GDM1 (cell line): ENCODE measurements at regions not wholly inside any gene's neighbourhood (a gene's known extent, or its start where the extent isn't known, plus 50 kb on each side); places are given as distances from the start of the nearest gene placed in this dataset.

ENCODE experiments used
- DNase-seq: peaks from one replicate; lab custom pipeline; 2025; lab: John Stamatoyannopoulos, UW

DNA sequence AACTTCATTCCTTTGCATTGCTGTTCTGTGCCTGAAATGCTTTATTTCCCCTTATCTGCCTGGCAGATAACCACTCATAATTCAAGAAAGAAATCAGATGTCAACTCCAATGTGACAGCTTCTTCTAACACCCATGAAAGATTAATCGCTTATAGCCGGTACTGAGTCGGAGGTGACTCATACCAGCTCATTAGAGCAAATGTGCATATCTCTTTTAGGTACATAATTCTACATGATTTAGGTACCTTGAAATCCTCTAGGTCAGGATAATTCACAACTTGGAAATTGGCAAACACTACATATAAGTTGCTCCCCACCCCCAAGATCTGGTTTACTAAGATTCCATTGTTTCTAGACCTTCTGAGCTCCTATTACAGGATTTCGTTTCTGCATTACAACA, 554.4 kb upstream of the SORCS1 start:
- DNase-seq: no peak

DNA sequence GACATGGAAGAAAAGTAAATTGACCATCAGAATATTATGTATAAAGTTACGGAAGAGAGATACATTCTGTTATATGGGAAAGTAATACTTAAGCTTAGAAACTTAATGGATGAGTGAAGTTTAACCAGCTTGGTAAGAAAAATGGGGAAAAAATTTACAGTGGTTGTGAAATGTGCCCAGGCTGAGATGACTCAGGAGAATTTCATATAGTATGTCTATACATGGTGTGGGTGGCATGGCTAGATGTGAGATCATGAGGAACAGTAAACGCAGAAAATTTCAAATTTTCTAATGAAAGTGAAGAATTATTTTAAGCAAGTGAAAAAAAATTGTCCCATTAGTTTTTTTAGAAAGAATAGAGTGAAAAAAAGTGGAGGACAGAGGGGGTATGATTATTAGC, 552.5 kb upstream of the SORCS1 start:
- no peak for DNase-seq

DNA sequence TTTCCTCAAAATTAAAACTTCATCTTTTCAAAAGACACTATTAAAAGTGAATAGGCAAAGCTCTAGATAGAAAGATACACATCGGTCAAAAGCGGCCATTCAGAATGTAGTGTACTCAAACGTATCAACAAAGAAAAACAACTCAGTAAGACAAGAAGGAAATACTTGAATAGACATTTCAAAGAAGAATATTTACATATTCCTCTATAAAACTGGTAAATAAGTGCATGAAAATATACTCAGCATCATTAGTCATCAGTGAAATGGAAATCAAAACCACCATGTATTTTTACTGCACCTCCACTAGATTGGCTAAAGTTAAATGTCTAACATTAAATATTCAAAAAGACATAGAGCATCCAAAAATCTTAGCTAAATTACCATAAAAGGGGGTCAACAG, 551.1 kb upstream of the SORCS1 start:
- no peak for DNase-seq

DNA sequence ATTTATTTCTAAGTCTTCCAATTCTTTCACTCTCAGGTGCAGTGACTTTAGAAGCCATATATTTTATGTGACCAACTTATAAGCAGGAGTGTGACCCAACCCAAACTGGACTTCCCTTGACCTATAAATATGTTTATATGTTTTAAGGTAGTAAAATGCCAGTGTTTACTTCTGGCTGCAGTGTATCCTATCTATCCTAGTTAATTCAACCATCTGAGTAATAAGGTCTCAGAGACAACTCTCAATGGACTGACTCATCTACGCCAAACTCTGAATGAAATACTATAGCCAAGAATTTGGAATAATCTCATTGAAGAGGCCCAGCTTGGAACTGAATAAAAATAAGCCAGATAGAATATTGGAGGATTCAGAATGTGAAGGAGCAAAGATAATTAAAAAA, 544.5 kb upstream of the SORCS1 start:
- no peak for DNase-seq

DNA sequence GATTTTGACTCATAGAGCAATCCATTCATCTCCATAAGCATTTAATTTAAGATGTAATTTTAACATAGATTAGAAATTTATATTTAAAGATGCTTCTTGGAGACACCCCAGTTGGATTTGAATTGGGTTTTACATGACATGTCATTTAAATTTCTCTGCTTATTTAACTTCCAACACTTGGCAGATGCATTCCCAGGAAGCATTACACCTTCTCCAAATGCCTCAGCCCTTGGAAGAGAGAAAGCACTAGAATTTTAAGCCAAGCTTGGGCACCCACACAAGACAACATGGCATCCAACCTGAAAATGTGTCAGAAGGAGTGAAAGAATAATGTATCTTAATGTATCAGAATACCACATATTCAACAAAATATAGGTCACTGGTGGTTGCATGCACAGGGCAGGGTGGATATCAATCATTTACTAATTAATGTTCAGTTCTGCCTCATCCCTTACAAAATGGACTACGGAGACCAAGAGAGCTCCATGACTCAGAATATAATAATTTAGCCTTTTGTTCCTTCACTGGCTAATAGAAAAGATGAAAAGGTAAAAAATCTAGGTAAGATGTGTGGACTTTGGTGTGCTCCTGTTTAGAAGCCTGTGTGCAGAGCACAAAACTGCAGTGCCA, 541.7 kb upstream of the SORCS1 start:
- no peak for DNase-seq

DNA sequence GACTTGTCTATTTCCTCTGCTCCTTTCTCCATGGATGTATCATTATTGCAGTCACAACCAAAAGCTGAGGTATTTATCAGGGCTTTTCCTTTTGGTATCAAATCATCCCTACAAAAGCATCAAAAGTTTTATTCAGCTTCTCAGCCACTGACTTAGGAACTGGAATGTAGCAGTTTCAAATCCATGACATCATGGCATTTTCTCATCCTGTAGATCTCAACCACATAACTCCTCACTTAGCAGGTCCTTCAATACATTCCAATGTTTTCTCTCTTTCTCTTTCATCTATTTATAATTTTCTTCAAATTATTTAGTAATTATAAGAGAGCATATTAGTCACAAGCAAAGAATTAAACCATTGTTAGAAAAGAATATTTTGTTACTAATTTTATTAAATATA, 537.4 kb upstream of the SORCS1 start:
- no peak for DNase-seq

DNA sequence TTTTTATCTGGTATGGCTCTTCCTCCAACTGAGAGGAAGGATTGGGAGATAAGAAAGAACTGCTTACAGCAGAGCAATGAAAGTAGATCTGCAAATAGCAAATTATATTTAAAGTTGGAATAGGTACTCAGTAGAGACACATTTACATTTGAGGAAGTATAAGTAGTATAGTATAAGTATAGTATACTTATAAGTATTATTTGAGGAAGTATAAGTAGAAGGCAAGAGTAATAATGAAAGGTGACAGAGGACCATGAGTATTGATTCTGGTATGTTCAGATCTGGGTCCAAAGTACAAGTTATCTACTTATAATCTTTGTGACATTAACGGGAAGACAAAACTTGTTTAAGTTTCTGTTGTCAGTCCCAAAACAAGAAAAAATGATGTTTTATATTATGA, 527.6 kb upstream of the SORCS1 start:
- DNase-seq: no peak

DNA sequence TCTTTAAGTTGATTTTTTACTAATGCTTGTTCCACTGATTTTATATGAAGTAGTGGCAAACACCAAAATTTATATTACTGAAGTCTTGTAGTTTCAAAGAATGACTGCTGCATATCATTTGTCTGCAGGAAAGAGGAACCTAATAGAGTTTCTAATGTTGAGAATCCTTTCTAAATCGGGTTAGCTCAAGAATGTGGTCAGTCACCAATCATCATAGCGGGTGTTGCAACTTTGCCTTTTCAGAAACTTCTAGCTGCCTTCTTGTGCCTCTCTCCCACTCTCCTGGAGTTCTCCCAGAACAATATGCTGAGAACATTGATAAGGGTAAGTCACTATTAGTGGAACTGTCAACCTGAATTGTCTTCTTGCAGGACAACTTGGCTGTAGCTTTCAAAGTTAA, 524.8 kb upstream of the SORCS1 start:
- no peak for DNase-seq

DNA sequence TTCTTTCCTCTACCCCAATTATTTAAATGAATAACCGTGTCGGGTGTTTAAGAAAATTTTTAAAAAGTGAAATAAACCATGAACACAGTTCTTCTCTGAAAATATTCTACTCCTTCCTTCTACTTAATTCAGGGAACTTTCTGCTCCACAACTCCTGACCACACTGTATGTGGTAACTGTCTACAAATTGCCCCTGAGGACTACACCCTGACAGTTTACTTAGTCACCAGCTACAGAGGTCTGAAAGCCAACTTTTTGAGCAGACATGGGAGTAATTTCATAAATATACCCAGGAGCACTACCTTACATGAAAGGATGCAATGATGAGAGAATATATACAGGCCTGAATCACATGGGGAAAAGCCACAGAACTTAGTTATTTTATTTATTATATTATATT, 523.2 kb upstream of the SORCS1 start:
- DNase-seq: no peak

DNA sequence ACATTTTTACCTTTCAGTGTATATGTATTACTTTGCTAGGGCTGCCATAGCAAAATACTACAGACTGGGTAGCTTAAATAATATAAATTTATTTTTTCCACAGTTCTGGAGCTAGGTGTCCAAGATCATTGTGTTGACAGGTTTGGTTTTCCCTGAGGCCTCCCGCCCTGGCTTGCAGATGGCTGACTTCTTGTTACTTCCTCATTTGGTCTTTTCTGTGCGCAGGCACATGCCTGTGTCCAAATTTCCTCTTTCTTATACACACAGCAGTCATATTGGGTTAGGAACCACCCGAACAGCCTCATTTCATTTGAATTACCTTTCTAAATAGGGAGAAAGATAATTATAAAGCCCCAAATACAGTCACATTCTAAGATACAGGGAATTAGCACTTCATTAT, 521.6 kb upstream of the SORCS1 start:
- peak; percentile 35 for DNase-seq

DNA sequence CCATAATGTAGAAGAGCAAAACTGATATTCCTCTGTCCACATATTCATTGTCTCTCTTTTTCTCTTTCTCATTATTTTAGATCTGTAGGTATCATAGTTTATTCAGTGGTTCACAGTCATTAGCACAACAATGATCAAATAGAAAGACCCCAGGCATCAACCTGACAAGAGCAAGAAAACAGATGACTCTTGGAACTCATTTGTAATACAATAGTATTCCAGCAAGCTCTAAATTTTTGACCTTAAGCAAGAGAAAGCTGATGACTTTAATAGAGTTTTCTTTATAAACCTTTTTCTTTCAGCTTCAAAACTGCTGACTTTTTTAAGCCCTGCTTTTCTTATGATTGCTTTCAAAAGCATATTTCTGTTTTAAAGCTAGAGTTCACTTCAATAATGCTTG, 507.5 kb upstream of the SORCS1 start:
- DNase-seq: no peak

DNA sequence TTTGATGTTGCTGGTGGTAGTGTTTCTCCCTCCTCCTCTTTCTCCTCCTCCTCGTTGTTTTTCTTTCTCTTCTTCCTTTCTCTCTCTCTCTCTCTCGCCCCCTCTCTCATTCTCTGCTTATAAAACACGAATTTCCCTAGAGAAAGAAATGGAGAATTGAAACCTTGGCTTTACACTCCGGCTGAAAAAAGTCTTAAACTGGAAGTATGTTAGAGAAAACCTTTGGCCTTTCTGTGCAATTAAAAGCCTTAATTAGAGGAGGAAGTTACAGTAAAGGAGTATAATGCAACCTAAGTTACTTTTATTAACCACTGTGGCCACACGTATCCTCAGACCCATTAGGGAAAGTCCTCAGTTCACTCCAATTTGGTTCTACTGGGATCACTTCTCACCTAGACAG, 501.7 kb upstream of the SORCS1 start:
- no peak for DNase-seq

DNA sequence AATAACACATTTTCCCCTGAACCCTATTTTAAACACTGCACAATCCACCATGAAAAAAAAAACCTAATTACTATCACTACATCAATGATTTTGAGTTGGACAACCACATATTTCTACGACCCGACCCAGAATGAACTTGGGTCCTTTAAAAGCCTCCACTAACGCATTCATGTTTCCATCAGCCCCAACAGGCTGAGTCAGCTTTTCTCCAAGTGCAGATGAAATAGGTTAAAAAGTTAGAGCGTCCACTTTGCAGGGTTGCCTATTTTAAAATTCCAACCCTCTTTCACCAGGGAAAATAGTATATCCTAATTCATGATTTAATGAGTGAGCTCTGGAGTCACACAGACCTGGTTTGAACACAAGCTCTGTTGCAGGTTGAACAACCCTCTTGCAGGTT, 501.0 kb upstream of the SORCS1 start:
- DNase-seq: no peak

DNA sequence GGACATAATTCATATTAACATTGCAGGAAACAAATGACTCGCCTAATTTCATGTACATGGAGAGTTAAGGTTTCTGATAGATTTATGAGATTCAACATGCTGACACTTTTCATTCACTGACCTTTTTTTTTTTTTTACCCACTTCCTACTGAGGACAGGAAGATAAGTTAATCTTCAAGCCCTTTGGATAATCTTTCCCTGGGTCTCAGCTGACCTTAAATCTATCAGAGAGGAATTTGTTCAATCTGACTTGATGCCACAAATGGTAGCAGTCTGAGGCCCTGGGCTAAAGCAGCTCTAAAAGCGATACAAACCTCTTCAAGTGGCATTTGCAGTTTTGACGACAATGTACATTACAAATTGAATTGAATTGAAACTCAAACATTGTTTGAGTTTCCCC, 493.3 kb upstream of the SORCS1 start:
- DNase-seq: no peak

DNA sequence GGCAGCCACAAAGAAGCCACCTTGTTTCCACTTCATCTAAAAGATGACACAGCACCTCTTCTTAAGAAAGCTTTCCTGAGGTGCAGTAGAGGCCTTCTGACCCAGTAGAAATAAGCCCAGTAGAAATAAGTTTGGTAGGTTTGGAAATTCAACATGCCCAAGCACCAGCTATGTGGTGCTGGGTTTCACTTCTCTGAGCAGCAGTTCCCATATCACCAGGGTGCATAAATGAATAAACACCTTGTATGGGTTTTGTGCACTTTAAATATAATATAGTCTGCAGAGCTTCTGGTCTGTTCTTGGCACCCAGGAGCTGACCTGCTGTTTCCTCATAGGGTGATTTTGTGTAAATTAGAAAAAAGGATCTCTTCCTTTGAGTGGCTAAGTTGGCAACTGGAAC, 492.4 kb upstream of the SORCS1 start:
- no peak for DNase-seq

DNA sequence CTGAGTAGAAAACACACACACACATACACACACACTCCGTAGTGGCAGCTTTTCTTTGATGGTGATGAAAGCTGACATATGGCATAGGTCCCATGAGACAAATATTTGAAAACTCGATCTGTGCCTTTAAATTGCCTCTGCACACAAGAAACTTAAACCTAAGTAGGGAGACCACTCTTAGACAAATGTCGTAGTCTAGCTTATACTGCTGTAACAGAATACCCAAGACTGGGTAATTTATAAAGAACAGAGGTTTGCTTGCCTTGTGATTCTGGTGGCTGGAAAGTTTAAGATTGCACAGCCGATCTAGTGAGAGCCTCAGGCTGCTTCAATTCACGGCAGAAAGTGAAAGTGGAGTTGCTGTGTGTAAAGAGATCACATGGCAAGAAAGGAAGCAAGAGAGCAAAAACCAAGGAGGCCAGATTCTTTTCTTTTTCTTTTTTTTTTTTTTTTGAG, 489.4 kb upstream of the SORCS1 start:
- DNase-seq: no peak

DNA sequence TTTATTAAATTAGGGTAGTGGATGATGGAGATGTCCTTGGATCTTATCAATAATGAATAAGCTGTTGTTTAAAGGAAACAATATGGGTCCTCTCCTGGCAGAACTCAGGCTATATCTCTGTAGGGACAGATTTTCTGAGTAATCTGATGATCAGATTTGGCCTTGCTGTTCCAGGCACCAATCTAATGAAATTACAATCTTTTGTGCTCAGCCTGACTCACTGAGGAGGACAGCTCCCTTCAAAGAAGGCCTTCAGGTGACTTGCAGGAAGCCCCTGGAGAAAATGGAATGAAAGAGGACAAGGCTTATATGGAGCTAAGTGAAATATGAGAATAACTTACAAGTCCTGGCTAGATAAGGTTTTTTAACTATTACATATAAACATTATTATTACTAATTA, 486.4 kb upstream of the SORCS1 start:
- DNase-seq: no peak

DNA sequence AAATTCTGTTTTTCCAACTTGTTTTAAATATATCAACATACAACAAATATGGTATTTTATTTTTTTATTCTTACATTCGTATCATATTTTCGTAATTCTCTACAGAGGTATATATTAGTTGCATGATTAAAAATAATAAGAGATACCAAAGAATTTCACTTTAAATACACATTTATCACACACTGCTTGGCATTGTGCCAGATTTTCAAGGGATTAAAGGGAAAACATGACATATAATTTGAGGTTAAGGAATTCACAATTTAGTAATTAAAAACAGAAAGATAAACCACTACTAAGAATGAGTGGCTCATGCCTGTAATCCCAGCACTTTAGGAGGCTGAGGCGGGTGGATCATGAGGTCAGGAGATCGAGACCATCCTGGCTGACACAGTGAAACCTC, 484.7 kb upstream of the SORCS1 start:
- no peak for DNase-seq

DNA sequence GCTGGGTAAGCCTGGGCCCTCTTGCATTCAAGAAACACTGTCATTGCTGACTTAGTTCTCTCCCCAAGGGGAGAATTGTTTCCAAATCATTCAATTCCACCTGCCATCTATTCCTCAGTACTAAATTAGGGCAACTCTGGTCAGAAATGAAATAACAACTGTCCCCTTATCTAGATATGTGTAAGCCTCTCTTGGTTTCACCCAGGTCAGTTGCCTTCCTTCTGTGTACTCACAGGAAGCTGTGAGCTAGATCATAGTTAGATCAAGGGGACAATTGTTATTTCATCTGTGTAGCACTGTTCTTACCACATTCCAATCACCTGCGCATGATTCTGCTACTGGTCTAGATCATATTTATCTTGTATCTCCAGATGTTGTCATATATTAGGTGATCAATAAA, 483.0 kb upstream of the SORCS1 start:
- no peak for DNase-seq

DNA sequence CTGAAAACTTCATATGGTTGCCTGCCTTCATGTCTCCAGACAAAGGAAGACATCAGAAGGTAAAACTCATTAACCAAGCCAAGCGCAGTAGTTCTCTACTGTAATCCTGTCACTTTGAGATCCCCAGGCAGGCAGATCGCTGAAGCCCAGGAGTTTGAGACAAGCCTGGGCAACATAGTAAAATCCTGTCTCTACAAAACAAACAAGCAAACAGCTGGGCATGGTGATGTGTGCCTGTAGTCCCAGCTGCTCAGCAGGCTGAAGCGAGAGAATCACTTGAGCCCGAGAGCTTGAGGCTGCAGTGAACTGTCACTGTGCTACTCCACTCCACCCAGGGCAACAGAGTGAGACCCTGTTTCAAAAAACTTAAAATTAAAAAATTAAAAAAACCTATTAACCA, 467.4 kb upstream of the SORCS1 start:
- no peak for DNase-seq

DNA sequence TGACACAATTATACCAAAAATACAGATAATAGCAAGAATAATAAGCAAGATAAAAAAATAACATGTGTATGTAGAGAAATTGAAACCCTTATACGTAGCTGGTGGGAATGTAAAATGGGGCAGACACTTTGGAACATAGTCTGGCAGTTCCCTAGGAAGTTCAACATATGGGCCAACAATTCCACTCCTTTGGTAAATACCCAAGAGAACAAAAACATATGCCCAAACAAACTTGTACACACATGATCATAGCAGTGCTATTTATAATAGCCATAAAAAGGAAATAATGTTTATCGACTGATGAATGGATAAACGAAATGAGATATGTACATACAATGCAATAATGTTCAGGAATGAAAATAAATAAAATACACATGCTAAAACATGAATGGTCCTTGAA, 462.4 kb upstream of the SORCS1 start:
- no peak for DNase-seq

DNA sequence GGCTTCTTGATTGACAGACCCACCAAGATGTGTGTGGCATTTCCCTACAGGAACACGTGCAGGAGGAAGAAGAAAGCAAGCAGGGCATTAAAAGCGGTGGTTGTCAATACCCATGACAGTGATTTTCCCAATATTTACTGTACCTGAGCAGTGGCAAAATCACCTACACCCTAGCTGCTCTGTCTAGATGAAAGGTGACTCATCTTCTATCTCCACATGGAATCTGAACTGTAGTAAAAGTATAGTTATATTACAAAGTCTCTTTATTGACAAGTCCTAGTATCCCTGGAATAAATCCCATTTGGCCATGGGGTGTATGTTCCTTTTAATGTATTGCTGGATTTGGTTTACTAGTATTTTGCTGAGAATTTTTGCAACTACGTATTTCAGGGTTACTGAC, 458.8 kb upstream of the SORCS1 start:
- DNase-seq: no peak

DNA sequence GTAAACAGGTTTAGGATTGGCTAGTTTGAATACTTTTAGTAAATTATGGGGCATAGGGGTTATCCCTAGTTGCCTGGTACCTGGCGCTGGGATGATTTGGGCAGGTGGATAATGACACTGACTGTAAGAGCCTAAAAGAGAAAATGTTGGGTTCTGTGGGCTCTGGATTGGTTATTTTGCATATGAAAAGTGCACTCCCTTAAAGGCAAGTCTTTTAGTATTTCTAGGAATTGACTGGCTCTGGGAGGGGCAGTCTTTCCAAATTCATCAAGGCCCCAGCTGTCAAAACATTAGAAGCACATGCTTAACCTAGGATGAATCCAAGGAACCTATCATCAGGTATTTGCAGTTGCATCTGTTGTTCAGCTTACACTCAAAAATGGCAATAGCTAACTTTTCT, 454.6 kb upstream of the SORCS1 start:
- DNase-seq: no peak

DNA sequence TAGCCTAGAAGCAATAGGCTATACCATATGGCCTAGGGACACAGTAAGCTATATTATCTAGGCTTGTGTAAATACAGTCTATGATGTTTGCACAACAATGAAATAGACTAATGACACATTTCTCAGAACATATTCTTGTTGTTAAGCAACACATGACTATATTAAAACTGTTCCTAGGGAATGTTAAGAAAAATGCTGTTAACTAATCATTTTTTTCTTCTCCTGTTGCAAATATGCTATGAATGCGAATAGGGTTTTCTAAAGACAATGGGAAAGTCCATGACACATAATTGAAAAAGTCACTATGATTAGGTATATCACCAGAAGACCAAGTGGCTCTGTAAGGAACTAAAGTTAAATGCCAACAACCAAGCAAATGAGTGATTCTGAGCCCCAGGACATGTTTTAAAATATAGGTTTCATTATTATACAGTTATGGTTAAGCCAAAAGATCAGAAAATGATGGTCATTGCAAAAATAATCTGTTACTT, 454.0 kb upstream of the SORCS1 start:
- DNase-seq: no peak
